ENCODE measurements at regions not wholly inside any gene's neighbourhood (a gene's known extent, or its start where the extent isn't known, plus 50 kb on each side); places are given as distances from the start of the nearest gene placed in this dataset.

DNA sequence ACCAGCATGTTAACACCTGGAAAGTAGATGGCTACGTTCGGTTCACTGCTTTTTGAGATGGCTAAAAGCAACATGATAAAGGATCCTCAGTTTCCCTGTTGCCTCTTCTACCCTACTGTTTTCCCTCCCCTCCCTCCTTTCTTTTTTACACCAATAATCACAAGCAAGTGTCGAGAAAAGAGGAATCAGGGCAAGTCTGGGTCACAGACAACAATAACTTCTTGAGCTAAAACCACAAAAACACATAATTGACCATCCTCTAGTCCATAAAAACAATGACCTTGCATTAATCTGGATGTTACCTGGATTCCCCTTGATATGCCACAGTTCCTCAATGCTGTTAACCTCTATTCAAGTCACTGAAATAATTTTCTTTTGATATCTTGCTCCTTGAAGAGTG, 736.6 kb upstream of the GCFC2 start:
- DNase-seq: no peak

GRCh38 chr2:76446872-76447271, 736.2 kb upstream of the GCFC2 start:
- no peak for DNase-seq

DNA sequence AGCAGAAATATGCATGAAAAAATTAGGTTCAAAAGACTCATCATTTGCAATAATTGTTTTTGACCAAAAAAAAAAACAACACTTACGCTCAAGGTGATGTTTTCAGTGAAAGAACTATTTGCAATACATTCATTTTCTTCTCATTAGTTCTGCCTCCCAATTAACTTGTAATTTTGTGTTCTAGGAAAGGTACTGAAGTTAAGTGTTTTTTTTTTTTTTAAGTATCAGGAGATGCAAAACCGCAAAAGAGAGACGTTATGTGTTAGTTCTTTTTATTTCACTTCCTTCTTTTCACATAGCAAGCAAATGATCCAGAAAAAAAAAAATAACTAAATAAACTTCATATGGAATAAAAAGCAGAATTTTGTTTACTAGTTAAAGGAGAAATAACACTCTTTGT, 735.2 kb upstream of the GCFC2 start:
- no peak for DNase-seq

DNA sequence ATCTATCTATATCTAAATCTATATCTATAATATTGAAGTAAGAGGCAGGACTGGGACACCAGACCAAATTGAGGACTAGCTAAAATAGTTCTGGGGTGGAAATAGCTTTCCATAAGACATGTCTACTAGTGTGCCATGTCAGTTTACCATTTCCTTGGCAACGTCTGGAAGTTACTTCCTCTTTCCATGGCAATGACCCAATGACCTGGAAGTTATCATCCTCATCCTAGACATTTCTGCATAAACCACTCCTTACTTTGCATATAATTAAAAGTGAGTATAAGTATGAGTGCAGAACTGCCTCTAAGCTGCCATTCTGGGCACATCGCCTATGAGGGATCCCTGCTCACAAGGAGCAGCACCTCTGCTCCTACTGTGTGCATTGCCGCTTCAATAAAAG, 734.0 kb upstream of the GCFC2 start:
- DNase-seq: no peak

DNA sequence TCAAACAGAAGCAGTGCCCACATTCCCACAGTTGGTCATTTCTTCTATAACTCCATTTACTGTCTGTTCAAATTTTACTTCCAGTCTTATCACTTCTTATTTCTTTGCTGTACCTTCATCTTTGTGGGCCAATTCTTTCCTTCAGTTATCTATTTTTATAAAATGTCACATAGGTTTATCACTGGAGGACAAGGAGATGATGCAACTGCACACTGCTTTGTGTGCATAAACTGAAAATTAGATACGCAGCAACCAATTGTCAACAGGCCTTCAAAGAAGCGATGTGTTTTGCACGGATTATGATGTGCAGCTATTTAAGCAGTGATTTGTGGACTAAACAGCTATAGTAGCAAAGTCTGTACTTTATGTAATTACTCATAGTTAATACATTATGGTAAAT, 726.8 kb upstream of the GCFC2 start:
- no peak for DNase-seq

DNA sequence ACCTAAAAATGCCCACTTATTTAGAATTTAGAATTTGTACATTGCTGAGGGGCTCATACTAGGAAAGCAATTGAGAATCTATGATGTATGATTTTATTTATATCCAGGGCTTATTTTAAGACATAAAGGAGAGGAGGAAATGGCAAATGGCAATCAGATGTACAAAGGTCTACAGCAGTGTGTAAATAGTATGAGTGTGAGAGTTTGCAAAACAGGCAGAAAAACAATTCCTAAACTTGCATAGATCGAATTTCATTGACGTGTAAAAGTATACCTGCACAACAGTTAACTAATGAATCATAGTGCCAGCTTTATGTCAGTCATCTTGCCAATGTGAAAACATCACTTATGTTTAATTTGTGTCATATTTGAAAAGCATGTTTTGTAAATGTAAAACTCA, 718.7 kb upstream of the GCFC2 start:
- no peak for DNase-seq

DNA sequence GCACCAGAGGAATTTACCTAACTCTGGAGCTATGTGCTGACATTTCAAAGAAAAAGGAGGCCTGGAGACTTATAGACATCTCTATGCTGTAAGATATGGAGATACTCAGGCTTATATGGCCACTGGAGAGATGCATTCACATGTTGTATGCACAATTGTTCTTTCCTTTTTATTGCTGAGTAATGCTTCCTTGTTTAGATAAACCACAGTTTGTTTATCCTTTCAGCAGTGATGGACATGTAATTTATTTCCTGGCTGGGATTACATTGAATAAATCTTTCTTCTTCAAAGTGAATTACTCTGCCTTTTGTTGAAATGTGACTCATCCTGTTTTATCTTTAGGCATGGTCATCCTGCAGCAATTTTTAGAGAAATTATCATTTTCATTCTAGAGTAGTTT, 716.7 kb upstream of the GCFC2 start:
- no peak for DNase-seq

DNA sequence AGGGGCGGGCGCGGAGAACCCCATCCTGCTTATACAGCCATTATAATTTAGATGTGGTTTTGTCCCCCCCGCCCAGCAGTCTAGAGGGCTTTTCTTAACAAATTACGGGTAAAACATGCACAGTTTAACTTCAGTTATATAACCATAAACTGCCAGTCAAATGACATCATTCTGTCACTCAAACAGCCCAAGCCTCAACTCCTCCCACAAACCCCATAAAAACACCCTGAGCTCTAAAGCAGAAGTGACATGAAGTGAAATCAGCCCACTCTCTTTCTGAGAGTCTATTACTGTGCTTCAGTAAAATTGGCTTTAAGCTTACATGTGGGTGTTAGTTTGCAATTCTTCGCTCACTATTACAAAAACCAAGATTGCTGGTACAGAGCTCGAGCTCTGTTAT, 705.1 kb upstream of the GCFC2 start:
- no peak for DNase-seq

DNA sequence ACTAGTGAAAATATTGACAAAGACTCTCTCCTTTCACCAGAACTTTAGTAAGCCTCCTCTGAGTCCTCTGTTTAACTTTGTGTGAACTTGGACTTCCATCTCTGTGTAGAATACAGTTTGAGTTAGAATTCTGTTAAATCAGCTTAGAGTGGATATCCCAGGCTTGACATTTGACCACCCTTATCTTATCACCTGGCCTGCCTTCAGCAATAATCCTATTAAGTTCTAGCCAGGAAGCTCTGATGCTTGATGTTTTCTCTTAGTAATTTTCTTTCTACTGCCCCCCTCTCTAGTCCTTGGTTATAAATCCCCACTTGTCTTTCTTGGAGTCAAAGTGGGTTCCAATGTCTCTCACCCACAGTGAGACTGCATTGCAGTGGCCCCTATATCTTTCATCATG, 702.7 kb upstream of the GCFC2 start:
- DNase-seq: no peak

GRCh38 chr2:76406134-76406855, 695.6 kb upstream of the GCFC2 start:
- DNase-seq: no peak

DNA sequence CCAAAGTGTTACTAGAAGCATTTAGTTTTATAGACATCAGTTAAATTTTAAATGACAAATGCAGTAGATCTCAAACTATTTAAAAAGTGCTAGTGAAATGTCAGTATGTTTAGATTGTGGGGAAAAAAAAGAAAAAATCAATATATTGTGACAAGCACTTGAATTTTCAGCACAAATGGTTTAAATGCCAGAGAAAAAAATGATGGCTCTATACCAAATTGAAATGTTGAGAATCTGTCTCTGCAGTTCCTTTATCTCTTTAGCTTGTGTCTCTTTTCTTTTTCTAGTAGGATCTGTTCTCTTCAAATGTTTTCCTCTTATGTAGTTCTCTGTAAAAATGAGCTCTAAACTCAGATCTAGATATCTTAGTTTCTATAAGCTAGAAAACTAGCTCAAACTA, 682.6 kb upstream of the GCFC2 start:
- DNase-seq: no peak

GRCh38 chr2:76391678-76392077, 681.0 kb upstream of the GCFC2 start:
- no peak for DNase-seq

DNA sequence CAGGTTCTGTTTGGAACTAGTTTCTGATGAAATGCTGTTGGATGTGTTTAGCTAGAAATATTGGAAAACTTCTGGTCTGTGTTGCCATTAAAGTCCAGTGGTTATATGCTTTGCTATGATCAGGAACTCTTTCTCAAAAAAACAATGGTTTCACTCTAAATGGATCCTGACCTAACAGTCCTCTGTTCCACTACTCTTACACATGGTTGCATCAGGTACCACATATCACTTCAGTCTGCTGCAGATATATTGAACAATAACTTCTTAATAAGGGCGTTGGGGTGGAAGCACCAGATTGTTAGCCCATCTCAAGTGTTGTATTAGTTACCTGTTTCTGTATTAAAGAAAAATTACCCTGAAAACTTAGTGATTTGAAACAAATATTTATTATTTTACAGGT, 676.6 kb upstream of the GCFC2 start:
- no peak for DNase-seq

DNA sequence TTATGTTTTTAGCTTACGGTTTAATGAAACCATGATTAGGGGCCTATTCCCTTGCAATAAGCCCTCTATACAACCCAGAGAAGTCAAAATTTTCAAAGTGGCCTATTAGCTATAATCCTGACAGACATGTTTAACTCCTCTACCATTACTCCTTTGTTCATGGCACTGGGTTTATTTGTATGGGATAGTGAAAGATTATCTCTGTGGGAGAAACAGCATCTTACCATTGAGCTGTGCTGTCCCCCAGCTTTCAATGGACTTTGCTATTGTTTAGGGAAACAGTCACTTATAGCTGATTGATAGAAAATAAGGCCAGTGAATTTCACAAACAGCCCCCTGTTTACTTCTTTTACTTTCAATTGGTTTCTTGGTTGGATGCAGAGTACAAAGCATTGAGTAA, 675.2 kb upstream of the GCFC2 start:
- no peak for DNase-seq

DNA sequence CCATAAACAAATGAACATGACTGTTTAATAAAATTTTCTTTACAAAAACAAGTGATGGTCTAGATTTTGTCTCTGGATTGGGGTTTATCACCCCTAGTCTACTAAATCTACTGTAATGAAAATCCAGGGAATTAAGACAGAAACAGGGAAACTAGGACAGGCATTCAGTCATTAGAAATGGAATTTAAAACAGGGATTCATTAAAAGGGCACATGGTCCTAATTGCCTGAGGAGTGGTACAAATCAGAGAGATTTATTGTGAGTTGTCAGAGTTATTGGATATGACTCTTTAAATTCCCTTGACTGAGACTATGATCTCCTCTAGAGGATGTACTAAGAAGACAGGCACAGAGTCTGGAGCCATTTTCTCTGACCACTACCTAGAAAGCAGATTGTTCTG, 670.9 kb upstream of the GCFC2 start:
- DNase-seq: no peak

- DNase-seq: no peak
Measured at GRCh38 chr2:76378140-76378539, 667.4 kb upstream of the GCFC2 start.

GRCh38 chr2:76341439-76341838, 630.7 kb upstream of the GCFC2 start:
- DNase-seq: no peak

- no peak for DNase-seq
Measured at GRCh38 chr2:76332871-76333270, 622.2 kb upstream of the GCFC2 start.

DNA sequence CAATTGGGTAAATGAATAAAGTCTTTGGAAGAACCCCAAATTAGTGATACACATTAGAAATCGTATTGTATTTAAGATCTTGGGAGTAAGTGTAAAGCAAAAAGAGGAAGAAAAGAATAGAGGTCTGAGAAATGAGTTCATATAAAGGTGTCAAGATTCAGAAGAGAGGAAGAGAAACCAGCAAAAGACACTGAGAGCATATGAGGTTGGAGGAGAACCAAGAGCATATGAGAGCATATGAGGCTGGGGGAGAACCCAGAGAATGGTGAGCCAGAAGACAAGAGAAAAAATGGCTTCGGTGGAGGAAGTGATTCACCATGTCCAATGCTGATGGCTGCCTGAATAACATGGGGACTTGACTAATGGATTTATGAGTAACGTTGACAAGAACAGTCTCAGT, 620.1 kb upstream of the GCFC2 start:
- no peak for DNase-seq

GRCh38 chr2:76326636-76327035, 615.9 kb upstream of the GCFC2 start:
- no peak for DNase-seq

- no peak for DNase-seq
Measured at GRCh38 chr2:76323381-76323780, 612.7 kb upstream of the GCFC2 start.

GRCh38 chr2:76320716-76321115, 610.0 kb upstream of the GCFC2 start:
- DNase-seq: no peak

DNA sequence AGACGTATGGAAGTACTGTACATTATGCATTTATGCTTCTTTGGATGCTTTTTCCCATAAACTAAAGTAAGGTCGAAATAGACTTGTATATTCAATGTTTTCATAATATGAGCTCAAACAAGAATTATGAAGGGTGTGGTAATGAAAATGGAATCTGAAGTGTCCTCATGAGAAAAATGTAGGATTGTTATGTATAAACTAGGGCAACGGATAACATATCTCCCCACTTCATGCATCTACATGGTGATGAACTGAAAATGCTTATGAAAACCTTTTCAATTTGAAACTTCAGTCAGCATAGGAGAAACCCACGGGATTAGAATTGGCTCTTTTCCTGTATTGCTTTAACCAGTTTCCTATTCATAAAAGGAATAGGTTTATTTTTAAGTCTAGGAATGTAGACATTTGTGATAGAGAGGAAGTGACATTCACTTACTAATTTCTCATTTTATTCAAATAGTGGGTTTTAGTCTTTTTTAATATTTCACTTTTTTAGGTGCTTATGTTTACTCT, 608.2 kb upstream of the GCFC2 start:
- DNase-seq: no peak

DNA sequence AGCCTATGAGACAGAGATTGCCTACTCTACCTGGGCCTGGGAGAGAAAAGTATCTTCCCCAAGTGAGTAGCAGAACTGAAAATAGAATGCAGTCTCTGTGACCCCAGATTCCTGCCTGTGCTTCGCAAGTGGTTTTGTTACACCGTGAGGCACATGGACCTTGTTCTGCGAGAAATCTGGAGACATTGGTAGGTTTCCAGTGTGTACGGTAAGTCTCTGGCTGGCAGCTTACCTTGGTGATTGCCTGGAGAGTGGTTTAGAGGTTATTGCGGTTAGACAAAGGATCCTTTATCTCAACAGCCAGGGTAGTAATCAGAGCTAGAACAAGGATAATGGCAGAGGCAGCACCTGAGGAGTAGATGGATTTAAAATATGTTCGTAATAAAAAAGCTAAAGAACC, 606.0 kb upstream of the GCFC2 start:
- DNase-seq: no peak

DNA sequence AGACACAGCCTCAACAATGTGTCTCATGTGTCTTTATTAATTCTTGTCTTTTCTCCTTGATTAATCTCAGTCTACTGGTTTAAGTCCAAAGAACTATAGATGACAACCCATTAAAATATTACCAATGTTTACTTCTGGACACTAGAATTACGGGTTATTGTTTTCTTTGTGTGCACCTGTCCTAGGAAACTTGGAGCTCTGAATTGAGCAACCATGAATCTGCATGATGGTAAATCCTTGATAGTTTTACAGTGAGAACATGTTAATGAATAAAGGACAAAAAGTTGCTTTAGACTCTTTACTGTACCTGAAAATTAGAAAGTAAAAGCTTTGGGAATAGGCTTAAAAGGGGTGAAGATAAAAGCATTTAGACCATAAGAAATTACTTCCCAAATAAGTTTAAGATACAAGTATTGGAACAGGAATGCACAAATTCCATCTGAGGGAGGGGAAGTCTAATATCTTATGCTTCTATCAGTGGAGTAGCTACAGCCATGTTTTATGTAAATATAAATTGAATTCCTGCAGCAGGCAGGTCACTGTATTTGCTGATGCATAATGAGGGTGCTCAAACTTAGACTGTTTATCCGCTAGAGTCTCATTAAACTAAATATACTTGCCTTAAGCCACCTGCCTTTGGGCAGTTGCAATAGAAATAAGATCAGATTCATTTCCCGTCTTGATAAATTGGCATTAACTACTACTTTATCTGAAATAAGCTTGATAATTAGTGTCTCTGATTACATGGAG, 603.7 kb upstream of the GCFC2 start:
- DNase-seq: no peak
